IPS-15b (cell line): ENCODE measurements at regions not wholly inside any gene's neighbourhood (a gene's known extent, or its start where the extent isn't known, plus 50 kb on each side); places are given as distances from the start of the nearest gene placed in this dataset.
"Not testable (repeated sequence)": the region's sequence is repeated elsewhere in the genome, so short reads cannot be mapped to it uniquely, and the experiment has no call there.

ENCODE experiments used
- H3K27me3 ChIP-seq: one replicate; pipeline ENCODE4 v1.6.1; 2013; ENCODE audit warnings: low read length; ENCODE audit not compliant: control insufficient read depth, insufficient read depth
- H3K36me3 ChIP-seq: one replicate; pipeline ENCODE4 v1.6.1; 2013; ENCODE audit warnings: low read length; ENCODE audit not compliant: control insufficient read depth, insufficient read depth
- H3K4me1 ChIP-seq: one replicate; pipeline ENCODE4 v1.6.1; 2013; ENCODE audit warnings: mild to moderate bottlenecking, low read length; ENCODE audit not compliant: control insufficient read depth, insufficient read depth
- H3K4me3 ChIP-seq: one replicate; pipeline ENCODE4 v1.5.1; 2013; ENCODE audit warnings: low read depth, low read length
- H3K9ac ChIP-seq: one replicate; pipeline ENCODE4 v1.6.1; 2013; ENCODE audit warnings: low read depth, mild to moderate bottlenecking, low read length
- H3K9me3 ChIP-seq: one replicate; pipeline ENCODE4 v1.6.1; 2013; ENCODE audit warnings: mild to moderate bottlenecking, low read length; ENCODE audit not compliant: control insufficient read depth, insufficient read depth

- Histone ChIP-seq H3K9ac (no peak overlapping the region), H3K27me3 (peaks cover 83% of the 10 kb centered on the region), H3K9me3 (no peaks in the 10 kb centered on the region), H3K4me1 (no peaks in the 10 kb centered on the region), H3K36me3 (no peaks in the 10 kb centered on the region), H3K4me3 (no peak overlapping the region)
Measured at GRCh38 chr22:22720724-22721261, 76.4 kb downstream of the GGTLC2 start.

GRCh38 chr22:22721681-22722354, 77.4 kb downstream of the GGTLC2 start:
- Histone ChIP-seq H3K9ac (no peak overlapping the region), H3K27me3 (peaks cover 81% of the 10 kb centered on the region)

GRCh38 chr22:22728382-22728781, 84.0 kb downstream of the GGTLC2 start:
- Histone ChIP-seq H3K9ac (no peak overlapping the region), H3K27me3 (peaks cover 70% of the 10 kb centered on the region), H3K4me1 (no peaks in the 10 kb centered on the region), H3K4me3 (no peak overlapping the region), H3K9me3 (no peaks in the 10 kb centered on the region), H3K36me3 (no peaks in the 10 kb centered on the region)

More at GRCh38 chr22:22721681-22722354, 77.4 kb downstream of the GGTLC2 start:
- Histone ChIP-seq H3K36me3 (no peaks in the 10 kb centered on the region), H3K4me3 (no peak overlapping the region), H3K9me3 (no peaks in the 10 kb centered on the region), H3K4me1 (no peaks in the 10 kb centered on the region)

GRCh38 chr22:22730655-22731373, 86.4 kb downstream of the GGTLC2 start:
- H3K4me3 ChIP-seq = no peak overlapping the region
- H3K9me3 ChIP-seq = no peaks in the 10 kb centered on the region
- H3K9ac ChIP-seq = no peak overlapping the region
- H3K36me3 ChIP-seq = no peaks in the 10 kb centered on the region
- no peaks in the 10 kb centered on the region for H3K4me1 ChIP-seq
- H3K27me3 ChIP-seq = peaks cover 50% of the 10 kb centered on the region

GRCh38 chr22:22731374-22731676, 86.9 kb downstream of the GGTLC2 start:
- Histone ChIP-seq H3K36me3 (no peaks in the 10 kb centered on the region), H3K9ac (no peak overlapping the region), H3K4me3 (no peak overlapping the region), H3K27me3 (peaks cover 52% of the 10 kb centered on the region), H3K9me3 (no peaks in the 10 kb centered on the region), H3K4me1 (no peaks in the 10 kb centered on the region)

GRCh38 chr22:22733006-22733405, 88.6 kb downstream of the GGTLC2 start:
- not testable (repeated sequence) for H3K4me3 ChIP-seq, H3K36me3 ChIP-seq, H3K4me1 ChIP-seq, H3K9ac ChIP-seq, H3K9me3 ChIP-seq
- H3K27me3 ChIP-seq = peaks cover 56% of the 10 kb centered on the region

- Histone ChIP-seq H3K9me3 (no peaks in the 10 kb centered on the region), H3K27me3 (peaks cover 58% of the 10 kb centered on the region), H3K36me3 (no peaks in the 10 kb centered on the region), H3K4me3 (no peak overlapping the region), H3K4me1 (no peaks in the 10 kb centered on the region), H3K9ac (no peak overlapping the region)
Measured at GRCh38 chr22:22733881-22734373, 89.5 kb downstream of the GGTLC2 start.

- H3K36me3 ChIP-seq, H3K4me3 ChIP-seq, H3K9me3 ChIP-seq, H3K9ac ChIP-seq, H3K4me1 ChIP-seq: not testable (repeated sequence)
- H3K27me3 ChIP-seq = peaks cover 57% of the 10 kb centered on the region
Measured at GRCh38 chr22:22734395-22735272, 90.2 kb downstream of the GGTLC2 start.

GRCh38 chr22:22735276-22735675, 90.9 kb downstream of the GGTLC2 start:
- H3K9ac ChIP-seq, H3K4me1 ChIP-seq, H3K36me3 ChIP-seq, H3K9me3 ChIP-seq, H3K4me3 ChIP-seq: not testable (repeated sequence)
- H3K27me3 ChIP-seq = peaks cover 57% of the 10 kb centered on the region

- Histone ChIP-seq H3K9me3 (no peaks in the 10 kb centered on the region), H3K9ac (no peak overlapping the region), H3K4me1 (no peaks in the 10 kb centered on the region), H3K36me3 (no peaks in the 10 kb centered on the region), H3K4me3 (no peak overlapping the region), H3K27me3 (peaks cover 57% of the 10 kb centered on the region)
Measured at GRCh38 chr22:22735695-22736611, 91.5 kb downstream of the GGTLC2 start.

- H3K36me3 ChIP-seq = no peaks in the 10 kb centered on the region
- H3K4me1 ChIP-seq = no peaks in the 10 kb centered on the region
- peaks cover 62% of the 10 kb centered on the region for H3K27me3 ChIP-seq
- H3K9ac ChIP-seq = no peak overlapping the region
- no peaks in the 10 kb centered on the region for H3K9me3 ChIP-seq
- H3K4me3 ChIP-seq = no peak overlapping the region
Measured at GRCh38 chr22:22737590-22737989, 93.2 kb downstream of the GGTLC2 start.
